Caco-2 (cell line): ENCODE measurements at regions not wholly inside any gene's neighbourhood (a gene's known extent, or its start where the extent isn't known, plus 50 kb on each side); places are given as distances from the start of the nearest gene placed in this dataset.

ENCODE experiments used
- BruUV-seq: library from RNA; stranded (reverse); fragments of 400-500 nt; replicated peaks from 2 replicates; lab custom pipeline; 2021; lab: Mats Ljungman, UMichigan
- CTCF ChIA-PET: fragments of 300-600 bp; sonication (Branson Sonifier 250); formaldehyde crosslinking; loops from one replicate; lab custom pipeline; 2022; ENCODE audit warnings: antibody characterized with exemption; lab: Charles Lee
- POLR2A ChIA-PET: fragments of 300-600 bp; sonication (Branson Sonifier 250); formaldehyde crosslinking; loops from one replicate; lab custom pipeline; 2022; ENCODE audit warnings: antibody characterized with exemption; lab: Charles Lee
- DNase-seq, 2 experiments: peaks; one replicate each; pipeline versions ENCODE4 v3.0.0 to v3.0.0-alpha.2; 2020 to 2022
- H3K27me3 ChIP-seq: replicated peaks from 2 replicates; pipeline ENCODE4 v1.6.0; 2011; ENCODE audit warnings: low read length; ENCODE audit not compliant: control insufficient read depth, insufficient read depth
- H3K36me3 ChIP-seq: 2 replicates; pipeline ENCODE4 v1.5.1; 2011; ENCODE audit warnings: low read length; ENCODE audit not compliant: control insufficient read depth, insufficient read depth
- H3K4me1 ChIP-seq: fragments of 250-450 bp; sonication (Bioruptor Pico); 2 replicates; pipeline ENCODE4 v1.5.1; 2020; ENCODE audit warnings: mild to moderate bottlenecking
- H3K4me3 ChIP-seq: 2 replicates; pipeline ENCODE4 v1.5.1; 2011; ENCODE audit warnings: low read depth, mild to moderate bottlenecking, control low read depth, low read length
- H3K9me3 ChIP-seq: fragments of 250-450 bp; sonication (Bioruptor Pico); 2 replicates; pipeline ENCODE4 v1.5.1; 2020; ENCODE audit warnings: mild to moderate bottlenecking, moderate library complexity
- H3K27ac Mint-ChIP-seq: one replicate; pipeline ENCODE4 v1.8.0; 2022; ENCODE audit warnings: mixed read lengths; ENCODE audit not compliant: unreplicated experiment
- H3K27me3 Mint-ChIP-seq: one replicate; pipeline ENCODE4 v1.8.0; 2022; ENCODE audit warnings: mixed read lengths; ENCODE audit not compliant: insufficient read depth, unreplicated experiment
- H3K36me3 Mint-ChIP-seq: one replicate; pipeline ENCODE4 v1.8.0; 2022; ENCODE audit warnings: mild to moderate bottlenecking, mixed read lengths; ENCODE audit not compliant: insufficient read depth, unreplicated experiment
- H3K4me1 Mint-ChIP-seq: one replicate; pipeline ENCODE4 v1.8.0; 2022; ENCODE audit warnings: low read depth, mixed read lengths; ENCODE audit not compliant: unreplicated experiment
- H3K4me3 Mint-ChIP-seq: one replicate; pipeline ENCODE4 v1.8.0; 2022; ENCODE audit warnings: mild to moderate bottlenecking, moderate library complexity, mixed read lengths; ENCODE audit not compliant: unreplicated experiment
- H3K9me3 Mint-ChIP-seq: one replicate; pipeline ENCODE4 v1.8.0; 2022; ENCODE audit warnings: mixed read lengths; ENCODE audit not compliant: unreplicated experiment
- intact Hi-C: fragments of 100-400 bp; cut with micrococcal nuclease; formaldehyde crosslinking; loops from one replicate; pipeline ENCODE4 v1.10.0; 2022; ENCODE audit not compliant: unreplicated experiment
- TF ChIP-seq, protein P1 (sequence below), 2 experiments: fragments of 200-600 bp in 1 of 2; IDR thresholded peaks; 1 replicate in 1 of 2; 2 replicates in 1 of 2; pipeline versions ENCODE4 v1.5.1 to v1.8.0; 2011 to 2022; ENCODE audit warnings: antibody characterized with exemption in 1 of 2, control low read depth in 1 of 2, inconsistent platforms in 1 of 2, low read depth in 1 of 2, low read length in 1 of 2, mild to moderate bottlenecking in 1 of 2, moderate library complexity in 1 of 2; ENCODE audit not compliant: insufficient read depth in 1 of 2, severe bottlenecking in 1 of 2, unreplicated experiment in 1 of 2

GRCh38 chr2:145267451-145267850, 747.5 kb upstream of the ZEB2 start:
- Histone ChIP-seq H3K9me3 (no peaks in the 10 kb centered on the region), H3K27me3 (no peaks in the 10 kb centered on the region), H3K4me1 (no peaks in the 10 kb centered on the region), H3K36me3 (no peaks in the 10 kb centered on the region), H3K4me3 (no peak overlapping the region)
- POLR2A ChIA-PET, result no interaction called here
- Mint-ChIP-seq H3K4me1 (no peaks in the 10 kb centered on the region), H3K9me3 (no peaks in the 10 kb centered on the region), H3K4me3 (no peak overlapping the region), H3K27me3 (no peaks in the 10 kb centered on the region), H3K36me3 (no peaks in the 10 kb centered on the region), H3K27ac (no peak overlapping the region)
- CTCF ChIA-PET, result no interaction called here
- no TSS peak for BruUV-seq
- intact Hi-C loops, result no loop called here
- TF ChIP-seq, protein P1, sequence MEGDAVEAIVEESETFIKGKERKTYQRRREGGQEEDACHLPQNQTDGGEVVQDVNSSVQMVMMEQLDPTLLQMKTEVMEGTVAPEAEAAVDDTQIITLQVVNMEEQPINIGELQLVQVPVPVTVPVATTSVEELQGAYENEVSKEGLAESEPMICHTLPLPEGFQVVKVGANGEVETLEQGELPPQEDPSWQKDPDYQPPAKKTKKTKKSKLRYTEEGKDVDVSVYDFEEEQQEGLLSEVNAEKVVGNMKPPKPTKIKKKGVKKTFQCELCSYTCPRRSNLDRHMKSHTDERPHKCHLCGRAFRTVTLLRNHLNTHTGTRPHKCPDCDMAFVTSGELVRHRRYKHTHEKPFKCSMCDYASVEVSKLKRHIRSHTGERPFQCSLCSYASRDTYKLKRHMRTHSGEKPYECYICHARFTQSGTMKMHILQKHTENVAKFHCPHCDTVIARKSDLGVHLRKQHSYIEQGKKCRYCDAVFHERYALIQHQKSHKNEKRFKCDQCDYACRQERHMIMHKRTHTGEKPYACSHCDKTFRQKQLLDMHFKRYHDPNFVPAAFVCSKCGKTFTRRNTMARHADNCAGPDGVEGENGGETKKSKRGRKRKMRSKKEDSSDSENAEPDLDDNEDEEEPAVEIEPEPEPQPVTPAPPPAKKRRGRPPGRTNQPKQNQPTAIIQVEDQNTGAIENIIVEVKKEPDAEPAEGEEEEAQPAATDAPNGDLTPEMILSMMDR (IDR thresholded peaks at IDR 0.05; ENCODE audit: insufficient read depth in 1 of 2, low read depth in 1 of 2, low read length in 1 of 2, severe bottlenecking in 1 of 2, unreplicated experiment in 1 of 2), result no peak
- DNase-seq, result no peak

DNA sequence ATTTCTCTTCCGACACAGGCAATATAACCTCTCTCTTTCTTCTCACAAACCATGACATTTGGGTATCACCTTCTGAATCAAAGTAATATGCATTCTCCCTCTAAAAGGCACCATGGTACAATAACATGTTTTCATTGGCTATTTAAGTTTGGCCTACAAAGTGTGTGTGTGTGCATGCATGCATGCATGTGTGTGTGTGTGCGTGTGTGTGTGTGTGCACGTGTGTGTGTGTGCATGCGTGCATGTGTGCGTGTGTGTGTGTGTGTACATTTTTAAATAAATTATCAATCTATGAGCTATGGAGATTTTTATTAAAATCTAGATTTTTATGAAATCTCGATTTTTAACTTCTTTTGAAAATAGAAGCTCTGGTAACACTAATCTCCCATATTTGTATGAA, 745.3 kb upstream of the ZEB2 start:
- TF ChIP-seq, protein P1 (IDR thresholded peaks at IDR 0.05; ENCODE audit: insufficient read depth in 1 of 2, low read depth in 1 of 2, low read length in 1 of 2, severe bottlenecking in 1 of 2, unreplicated experiment in 1 of 2), result no peak
- no peaks in the 10 kb centered on the region for H3K4me1 ChIP-seq
- Mint-ChIP-seq H3K27ac (no peak overlapping the region), H3K36me3 (no peaks in the 10 kb centered on the region), H3K27me3 (no peaks in the 10 kb centered on the region), H3K9me3 (no peaks in the 10 kb centered on the region), H3K4me3 (no peak overlapping the region), H3K4me1 (no peaks in the 10 kb centered on the region)
- H3K36me3 ChIP-seq, result no peaks in the 10 kb centered on the region
- intact Hi-C loops, result no loop called here
- DNase-seq, result no peak
- no peaks in the 10 kb centered on the region for H3K27me3 ChIP-seq
- H3K9me3 ChIP-seq, result no peaks in the 10 kb centered on the region
- ChIA-PET CTCF (no interaction called here), POLR2A (no interaction called here)
- no peak overlapping the region for H3K4me3 ChIP-seq
- BruUV-seq, result no TSS peak

- CTCF ChIA-PET, result no interaction called here
- no peaks in the 10 kb centered on the region for H3K4me1 Mint-ChIP-seq
- intact Hi-C loops, result no loop called here
- DNase-seq, result no peak
- POLR2A ChIA-PET, result no interaction called here
- Histone ChIP-seq H3K4me3 (no peak overlapping the region), H3K9me3 (no peaks in the 10 kb centered on the region), H3K36me3 (no peaks in the 10 kb centered on the region), H3K27me3 (no peaks in the 10 kb centered on the region), H3K4me1 (no peaks in the 10 kb centered on the region)
- H3K36me3 Mint-ChIP-seq, result no peaks in the 10 kb centered on the region
- TF ChIP-seq, protein P1 (IDR thresholded peaks at IDR 0.05; ENCODE audit: insufficient read depth in 1 of 2, low read depth in 1 of 2, low read length in 1 of 2, severe bottlenecking in 1 of 2, unreplicated experiment in 1 of 2), result no peak
- H3K9me3 Mint-ChIP-seq, result no peaks in the 10 kb centered on the region
- no peak overlapping the region for H3K4me3 Mint-ChIP-seq
- H3K27ac Mint-ChIP-seq, result no peak overlapping the region
- no TSS peak for BruUV-seq
- H3K27me3 Mint-ChIP-seq, result no peaks in the 10 kb centered on the region
Measured at GRCh38 chr2:145260674-145261073, 740.8 kb upstream of the ZEB2 start.
